ENCODE measurements at regions not wholly inside any gene's neighbourhood (a gene's known extent, or its start where the extent isn't known, plus 50 kb on each side); places are given as distances from the start of the nearest gene placed in this dataset.

DNA sequence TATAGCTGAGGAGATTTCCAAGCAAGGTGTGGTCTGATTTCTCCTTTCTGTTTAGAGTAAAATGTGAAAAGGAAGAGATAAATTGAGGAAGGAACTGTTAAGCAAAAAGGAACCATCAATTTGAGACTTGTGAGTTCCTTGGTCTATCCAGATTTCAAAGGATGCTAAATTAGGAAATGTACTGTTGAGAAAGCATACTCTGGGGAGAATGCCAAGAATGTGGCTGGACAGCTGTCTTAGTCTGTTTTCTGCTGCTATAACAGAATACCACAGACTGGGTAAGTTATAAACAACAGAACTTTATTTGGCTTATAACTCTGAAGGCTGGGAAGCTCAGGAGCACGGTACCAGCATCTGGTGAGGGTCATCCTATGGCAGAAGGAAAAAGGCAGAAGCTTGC lies 1097.2 kb downstream of the TDRD15 start:
- H3K9me3 ChIP-seq (ENCODE audit: control insufficient read depth in 3 of 3, low read length in 3 of 3): no peaks in the 10 kb centered on the region
- no peak overlapping the region for H3K9ac ChIP-seq (ENCODE audit: low read depth in 1 of 3, low read length in 3 of 3)
- no peak overlapping the region for H3K27ac ChIP-seq (ENCODE audit: low read depth, low read length)
- no peak overlapping the region for H3K4me3 ChIP-seq (ENCODE audit: low read length in 3 of 3)
- no peaks in the 10 kb centered on the region for H3K27me3 ChIP-seq (ENCODE audit: control insufficient read depth in 3 of 3, insufficient read depth in 3 of 3, low read length in 3 of 3)
- no peaks in the 10 kb centered on the region for H3K4me1 ChIP-seq (ENCODE audit: control insufficient read depth in 3 of 3, insufficient read depth in 3 of 3, low read length in 3 of 3)
- no peaks in the 10 kb centered on the region for H3K36me3 ChIP-seq (ENCODE audit: control insufficient read depth in 3 of 3, insufficient read depth in 3 of 3, low read length in 3 of 3)

DNA sequence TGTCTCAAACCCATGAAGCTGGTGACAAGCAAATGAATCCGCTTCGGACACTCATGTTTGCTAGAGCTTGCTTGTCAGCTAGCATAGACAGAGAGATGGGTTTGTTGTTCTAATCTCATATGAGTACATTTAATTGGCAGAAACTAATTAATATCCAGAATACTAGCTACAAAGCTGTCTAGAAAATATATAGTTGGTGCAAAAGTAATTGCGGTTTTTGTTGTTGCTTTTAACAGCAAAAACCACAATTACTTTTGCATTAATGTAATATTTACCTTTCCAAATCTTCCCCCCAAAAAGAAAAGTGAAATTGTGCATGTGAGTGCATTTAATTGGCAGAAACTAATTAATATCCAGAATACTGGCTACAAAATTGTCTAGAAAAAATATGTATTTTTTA lies 1115.2 kb downstream of the TDRD15 start:
- Histone ChIP-seq H3K4me3 (ENCODE audit: low read length in 3 of 3) (no peak overlapping the region), H3K27ac (ENCODE audit: low read depth, low read length) (no peak overlapping the region), H3K27me3 (ENCODE audit: control insufficient read depth in 3 of 3, insufficient read depth in 3 of 3, low read length in 3 of 3) (no peaks in the 10 kb centered on the region), H3K9me3 (ENCODE audit: control insufficient read depth in 3 of 3, low read length in 3 of 3) (no peaks in the 10 kb centered on the region), H3K9ac (ENCODE audit: low read depth in 1 of 3, low read length in 3 of 3) (no peak overlapping the region), H3K36me3 (ENCODE audit: control insufficient read depth in 3 of 3, insufficient read depth in 3 of 3, low read length in 3 of 3) (no peaks in the 10 kb centered on the region), H3K4me1 (ENCODE audit: control insufficient read depth in 3 of 3, insufficient read depth in 3 of 3, low read length in 3 of 3) (no peaks in the 10 kb centered on the region)

DNA sequence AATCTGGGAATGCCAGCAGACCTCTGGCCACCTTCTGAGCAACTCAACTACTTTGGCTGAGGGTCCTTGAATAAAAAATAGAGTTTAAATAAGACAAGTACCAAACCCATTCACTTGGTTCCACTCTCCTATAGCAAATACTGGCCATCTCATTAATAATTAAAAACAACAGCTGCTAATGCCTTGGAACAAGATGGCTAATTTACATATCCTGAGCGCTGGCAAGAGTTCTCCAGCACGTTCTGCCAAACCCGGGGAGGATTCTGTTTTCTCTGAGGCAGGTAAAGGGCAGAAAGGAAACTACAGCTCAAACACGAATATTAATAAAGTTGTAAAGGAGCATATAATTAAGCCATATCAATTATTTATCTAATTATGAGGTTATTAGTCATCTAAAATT lies 1123.7 kb downstream of the TDRD15 start:
- no peak overlapping the region for H3K4me3 ChIP-seq (ENCODE audit: low read length in 3 of 3)
- H3K9me3 ChIP-seq (ENCODE audit: control insufficient read depth in 3 of 3, low read length in 3 of 3): no peaks in the 10 kb centered on the region
- no peak overlapping the region for H3K27ac ChIP-seq (ENCODE audit: low read depth, low read length)
- peaks cover 0 to 2% (median 0%) of the 10 kb centered on the region in 3 donors for H3K27me3 ChIP-seq (ENCODE audit: control insufficient read depth in 3 of 3, insufficient read depth in 3 of 3, low read length in 3 of 3)
- H3K4me1 ChIP-seq (ENCODE audit: control insufficient read depth in 3 of 3, insufficient read depth in 3 of 3, low read length in 3 of 3): no peaks in the 10 kb centered on the region
- H3K36me3 ChIP-seq (ENCODE audit: control insufficient read depth in 3 of 3, insufficient read depth in 3 of 3, low read length in 3 of 3): no peaks in the 10 kb centered on the region
- no peak overlapping the region for H3K9ac ChIP-seq (ENCODE audit: low read depth in 1 of 3, low read length in 3 of 3)

DNA sequence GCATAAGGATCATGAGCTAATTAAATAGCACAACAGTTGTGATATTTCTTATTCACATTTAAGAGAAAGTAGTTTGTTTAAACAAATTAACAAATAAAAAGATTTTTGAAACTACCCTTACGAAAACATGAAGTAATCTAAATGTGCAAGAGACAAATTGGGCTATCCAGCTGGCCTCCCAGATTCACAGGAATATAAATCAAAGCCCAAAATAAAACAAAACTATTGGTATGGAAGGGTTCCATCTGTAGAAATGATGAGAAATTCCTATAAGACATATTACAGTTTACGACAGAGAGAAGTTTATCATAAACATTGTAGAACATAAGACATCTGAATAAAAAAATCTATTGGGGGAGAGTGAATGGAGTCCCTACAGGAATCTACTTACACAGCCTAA lies 1125.1 kb downstream of the TDRD15 start:
- Histone ChIP-seq H3K4me3 (ENCODE audit: low read length in 3 of 3) (no peak overlapping the region), H3K27ac (ENCODE audit: low read depth, low read length) (no peak overlapping the region), H3K36me3 (ENCODE audit: control insufficient read depth in 3 of 3, insufficient read depth in 3 of 3, low read length in 3 of 3) (no peaks in the 10 kb centered on the region), H3K9me3 (ENCODE audit: control insufficient read depth in 3 of 3, low read length in 3 of 3) (no peaks in the 10 kb centered on the region), H3K4me1 (ENCODE audit: control insufficient read depth in 3 of 3, insufficient read depth in 3 of 3, low read length in 3 of 3) (no peaks in the 10 kb centered on the region), H3K27me3 (ENCODE audit: control insufficient read depth in 3 of 3, insufficient read depth in 3 of 3, low read length in 3 of 3) (peaks cover 0 to 2% (median 0%) of the 10 kb centered on the region in 3 donors), H3K9ac (ENCODE audit: low read depth in 1 of 3, low read length in 3 of 3) (no peak overlapping the region)

DNA sequence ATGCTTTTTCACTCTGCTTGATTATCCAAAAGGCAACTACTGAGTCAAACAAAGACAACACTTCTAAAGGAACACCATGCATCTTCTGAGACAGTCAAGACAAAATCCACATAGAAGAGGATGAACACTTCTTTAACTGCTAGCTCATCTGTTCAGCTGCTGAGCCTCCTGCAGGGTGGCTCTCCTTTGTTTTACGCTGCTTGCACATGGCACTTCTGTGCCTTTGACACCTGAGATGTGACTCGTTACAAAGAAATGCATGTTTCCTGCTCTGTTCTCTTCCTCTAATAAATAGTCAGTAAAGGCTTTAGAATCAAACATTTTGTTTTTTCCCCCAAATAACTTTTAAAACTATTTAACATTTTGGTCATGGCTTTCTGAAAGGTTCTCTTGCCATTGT lies 1129.4 kb downstream of the TDRD15 start:
- no peaks in the 10 kb centered on the region for H3K4me1 ChIP-seq (ENCODE audit: control insufficient read depth in 3 of 3, insufficient read depth in 3 of 3, low read length in 3 of 3)
- H3K27ac ChIP-seq (ENCODE audit: low read depth, low read length): no peak overlapping the region
- H3K36me3 ChIP-seq (ENCODE audit: control insufficient read depth in 3 of 3, insufficient read depth in 3 of 3, low read length in 3 of 3): no peaks in the 10 kb centered on the region
- no peaks in the 10 kb centered on the region for H3K9me3 ChIP-seq (ENCODE audit: control insufficient read depth in 3 of 3, low read length in 3 of 3)
- H3K27me3 ChIP-seq (ENCODE audit: control insufficient read depth in 3 of 3, insufficient read depth in 3 of 3, low read length in 3 of 3): peaks cover 0 to under 1% (median 0%) of the 10 kb centered on the region in 3 donors
- H3K4me3 ChIP-seq (ENCODE audit: low read length in 3 of 3): no peak overlapping the region
- no peak overlapping the region for H3K9ac ChIP-seq (ENCODE audit: low read depth in 1 of 3, low read length in 3 of 3)

DNA sequence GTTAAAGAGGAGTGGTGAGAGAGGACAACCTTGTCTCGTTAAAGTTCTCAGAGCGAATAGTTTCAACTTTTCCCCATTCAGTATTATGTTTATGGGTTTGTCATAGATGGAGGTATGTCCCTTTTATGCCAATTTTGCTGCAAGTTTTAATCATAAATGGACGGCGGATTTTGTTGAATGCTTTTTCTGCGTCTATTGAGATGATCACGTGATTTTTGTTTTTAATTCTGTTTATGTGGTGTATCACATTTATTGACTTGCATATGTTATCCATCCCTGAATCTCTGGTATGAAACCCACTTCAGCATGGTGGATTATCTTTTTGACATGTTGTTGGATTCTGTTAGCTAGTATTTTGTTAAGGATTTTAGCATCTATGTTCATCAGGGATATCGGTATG lies 1123.8 kb upstream of the KLHL29 start:
- no peak overlapping the region for H3K27ac ChIP-seq (ENCODE audit: low read depth, low read length)
- no peak overlapping the region for H3K9ac ChIP-seq (ENCODE audit: low read depth in 1 of 3, low read length in 3 of 3)
- H3K4me1 ChIP-seq (ENCODE audit: control insufficient read depth in 3 of 3, insufficient read depth in 3 of 3, low read length in 3 of 3): no peaks in the 10 kb centered on the region
- H3K36me3 ChIP-seq (ENCODE audit: control insufficient read depth in 3 of 3, insufficient read depth in 3 of 3, low read length in 3 of 3): no peaks in the 10 kb centered on the region
- no peaks in the 10 kb centered on the region for H3K27me3 ChIP-seq (ENCODE audit: control insufficient read depth in 3 of 3, insufficient read depth in 3 of 3, low read length in 3 of 3)
- no peak overlapping the region for H3K4me3 ChIP-seq (ENCODE audit: low read length in 3 of 3)
- H3K9me3 ChIP-seq (ENCODE audit: control insufficient read depth in 3 of 3, low read length in 3 of 3): no peaks in the 10 kb centered on the region

DNA sequence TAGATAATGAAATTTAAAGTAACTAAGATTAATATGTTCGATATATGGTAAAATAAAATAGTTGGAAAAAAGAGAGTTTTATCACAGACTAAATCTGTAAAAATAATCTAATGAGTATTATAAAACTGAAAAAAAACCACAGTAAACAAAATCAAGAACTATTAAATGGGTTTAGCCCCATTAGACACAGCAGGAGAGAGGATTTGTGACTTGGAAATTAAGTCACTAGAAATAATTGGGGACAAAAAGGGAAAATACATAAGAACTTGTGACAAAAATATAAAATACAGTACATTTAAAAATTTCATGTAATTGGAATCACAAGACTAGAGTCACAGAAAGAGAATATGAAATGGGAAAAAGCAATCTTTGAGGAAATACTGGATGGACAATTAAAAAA lies 1114.6 kb upstream of the KLHL29 start:
- H3K4me1 ChIP-seq (ENCODE audit: control insufficient read depth in 3 of 3, insufficient read depth in 3 of 3, low read length in 3 of 3): no peaks in the 10 kb centered on the region
- no peak overlapping the region for H3K9ac ChIP-seq (ENCODE audit: low read depth in 1 of 3, low read length in 3 of 3)
- no peaks in the 10 kb centered on the region for H3K27me3 ChIP-seq (ENCODE audit: control insufficient read depth in 3 of 3, insufficient read depth in 3 of 3, low read length in 3 of 3)
- H3K4me3 ChIP-seq (ENCODE audit: low read length in 3 of 3): no peak overlapping the region
- no peak overlapping the region for H3K27ac ChIP-seq (ENCODE audit: low read depth, low read length)
- H3K9me3 ChIP-seq (ENCODE audit: control insufficient read depth in 3 of 3, low read length in 3 of 3): no peaks in the 10 kb centered on the region
- H3K36me3 ChIP-seq (ENCODE audit: control insufficient read depth in 3 of 3, insufficient read depth in 3 of 3, low read length in 3 of 3): no peaks in the 10 kb centered on the region

DNA sequence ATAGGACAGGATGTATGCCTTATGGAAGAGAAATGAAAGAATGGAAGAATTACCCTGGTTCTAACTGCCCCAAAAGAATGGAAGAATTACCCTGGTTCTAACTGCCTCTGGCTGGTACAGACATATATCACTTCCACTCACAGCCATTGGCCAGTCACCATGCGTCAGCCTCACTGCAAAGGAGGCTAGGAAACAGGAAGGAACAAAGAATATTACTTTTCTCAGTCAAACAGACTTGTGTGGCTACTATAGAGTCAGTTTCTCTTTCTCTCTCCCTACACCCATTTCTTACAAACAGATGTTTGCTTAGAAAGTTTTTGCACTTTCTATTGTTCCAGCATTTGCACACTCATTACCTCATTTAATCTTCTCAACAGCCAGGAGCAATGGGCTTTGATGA lies 1111.1 kb upstream of the KLHL29 start:
- H3K4me1 ChIP-seq (ENCODE audit: control insufficient read depth in 3 of 3, insufficient read depth in 3 of 3, low read length in 3 of 3): no peaks in the 10 kb centered on the region
- no peaks in the 10 kb centered on the region for H3K36me3 ChIP-seq (ENCODE audit: control insufficient read depth in 3 of 3, insufficient read depth in 3 of 3, low read length in 3 of 3)
- H3K4me3 ChIP-seq (ENCODE audit: low read length in 3 of 3): no peak overlapping the region
- no peak overlapping the region for H3K9ac ChIP-seq (ENCODE audit: low read depth in 1 of 3, low read length in 3 of 3)
- H3K9me3 ChIP-seq (ENCODE audit: control insufficient read depth in 3 of 3, low read length in 3 of 3): no peaks in the 10 kb centered on the region
- H3K27ac ChIP-seq (ENCODE audit: low read depth, low read length): no peak overlapping the region
- no peaks in the 10 kb centered on the region for H3K27me3 ChIP-seq (ENCODE audit: control insufficient read depth in 3 of 3, insufficient read depth in 3 of 3, low read length in 3 of 3)

DNA sequence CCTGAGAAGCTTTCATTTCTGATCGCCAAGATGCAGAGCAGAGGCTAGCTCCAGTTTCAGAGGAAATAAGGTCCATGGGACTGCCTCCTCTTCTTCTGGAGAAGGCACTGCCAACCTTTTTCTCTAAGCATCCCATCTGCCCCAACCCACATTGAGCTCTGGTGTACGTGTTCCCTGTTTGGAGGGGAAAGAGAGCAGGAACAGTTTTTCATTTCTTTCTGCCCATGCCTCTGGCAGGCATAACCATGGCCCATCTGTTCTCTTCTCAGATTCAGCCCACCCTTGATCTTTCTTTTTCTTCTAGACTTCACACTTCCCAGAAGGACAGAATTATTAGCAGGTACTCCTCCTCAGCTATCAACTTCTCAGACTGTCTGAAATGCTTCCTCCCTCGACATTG lies 1110.3 kb upstream of the KLHL29 start:
- Histone ChIP-seq H3K9ac (ENCODE audit: low read depth in 1 of 3, low read length in 3 of 3) (no peak overlapping the region), H3K4me1 (ENCODE audit: control insufficient read depth in 3 of 3, insufficient read depth in 3 of 3, low read length in 3 of 3) (no peaks in the 10 kb centered on the region), H3K36me3 (ENCODE audit: control insufficient read depth in 3 of 3, insufficient read depth in 3 of 3, low read length in 3 of 3) (no peaks in the 10 kb centered on the region), H3K9me3 (ENCODE audit: control insufficient read depth in 3 of 3, low read length in 3 of 3) (no peaks in the 10 kb centered on the region), H3K4me3 (ENCODE audit: low read length in 3 of 3) (no peak overlapping the region), H3K27me3 (ENCODE audit: control insufficient read depth in 3 of 3, insufficient read depth in 3 of 3, low read length in 3 of 3) (no peaks in the 10 kb centered on the region), H3K27ac (ENCODE audit: low read depth, low read length) (no peak overlapping the region)

DNA sequence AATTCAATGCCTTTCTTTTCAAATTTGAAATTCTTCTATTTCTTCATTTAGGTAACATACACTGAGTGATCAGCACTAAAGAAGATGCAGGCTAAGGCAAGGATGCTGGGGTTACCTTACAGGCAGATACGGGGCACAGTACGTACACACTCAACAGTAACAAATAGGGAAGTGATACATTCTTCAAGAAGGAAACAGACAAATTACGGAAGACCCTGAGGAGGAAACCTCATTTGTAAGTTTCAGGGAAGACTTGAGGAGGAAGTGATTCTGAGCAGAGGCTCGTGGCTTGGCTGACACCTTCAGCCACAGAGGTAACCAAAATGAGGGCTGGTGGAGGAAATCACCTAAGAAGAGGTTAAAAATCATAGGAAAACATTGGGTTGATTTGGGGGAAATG lies 1108.3 kb upstream of the KLHL29 start:
- Histone ChIP-seq H3K27ac (ENCODE audit: low read depth, low read length) (no peak overlapping the region), H3K9ac (ENCODE audit: low read depth in 1 of 3, low read length in 3 of 3) (no peak overlapping the region), H3K4me3 (ENCODE audit: low read length in 3 of 3) (no peak overlapping the region), H3K4me1 (ENCODE audit: control insufficient read depth in 3 of 3, insufficient read depth in 3 of 3, low read length in 3 of 3) (peaks cover 0 to 4% (median 0%) of the 10 kb centered on the region in 3 donors), H3K9me3 (ENCODE audit: control insufficient read depth in 3 of 3, low read length in 3 of 3) (no peaks in the 10 kb centered on the region), H3K36me3 (ENCODE audit: control insufficient read depth in 3 of 3, insufficient read depth in 3 of 3, low read length in 3 of 3) (no peaks in the 10 kb centered on the region), H3K27me3 (ENCODE audit: control insufficient read depth in 3 of 3, insufficient read depth in 3 of 3, low read length in 3 of 3) (no peaks in the 10 kb centered on the region)

DNA sequence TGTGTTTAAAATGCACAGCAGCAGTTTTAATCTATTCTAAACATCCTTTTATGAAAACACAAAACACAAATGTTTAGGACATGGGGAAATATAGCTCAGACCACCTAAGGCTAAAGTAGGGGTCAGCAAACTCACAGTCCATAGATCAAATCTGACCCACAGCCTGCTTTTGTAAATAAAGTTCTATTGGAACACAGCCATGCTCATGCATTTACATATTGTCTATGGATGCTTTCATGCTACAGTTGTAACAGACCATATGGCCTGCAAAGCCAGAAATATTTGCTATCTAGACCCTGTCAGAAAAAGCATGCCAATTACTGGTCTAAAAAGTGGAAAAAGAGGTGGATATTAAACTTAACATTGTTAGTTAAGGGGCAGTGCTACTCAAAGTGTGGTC lies 1105.4 kb upstream of the KLHL29 start:
- H3K9ac ChIP-seq (ENCODE audit: low read depth in 1 of 3, low read length in 3 of 3): no peak overlapping the region
- peaks cover 0 to 4% (median 0%) of the 10 kb centered on the region in 3 donors for H3K4me1 ChIP-seq (ENCODE audit: control insufficient read depth in 3 of 3, insufficient read depth in 3 of 3, low read length in 3 of 3)
- H3K27ac ChIP-seq (ENCODE audit: low read depth, low read length): no peak overlapping the region
- no peaks in the 10 kb centered on the region for H3K27me3 ChIP-seq (ENCODE audit: control insufficient read depth in 3 of 3, insufficient read depth in 3 of 3, low read length in 3 of 3)
- H3K4me3 ChIP-seq (ENCODE audit: low read length in 3 of 3): no peak overlapping the region
- no peaks in the 10 kb centered on the region for H3K36me3 ChIP-seq (ENCODE audit: control insufficient read depth in 3 of 3, insufficient read depth in 3 of 3, low read length in 3 of 3)
- H3K9me3 ChIP-seq (ENCODE audit: control insufficient read depth in 3 of 3, low read length in 3 of 3): no peaks in the 10 kb centered on the region
